Calu3 (cell line): ENCODE measurements at regions not wholly inside any gene's neighbourhood (a gene's known extent, or its start where the extent isn't known, plus 50 kb on each side); places are given as distances from the start of the nearest gene placed in this dataset.

Source experiments
- BruUV-seq: library from RNA; stranded (reverse); fragments of 400-500 nt; replicated peaks from 2 replicates; lab custom pipeline; 2021; lab: Mats Ljungman, UMichigan
- CTCF ChIA-PET: fragments of 300-600 bp; sonication (Branson Sonifier 250); formaldehyde crosslinking; loops from one replicate; lab custom pipeline; 2022; ENCODE audit warnings: antibody characterized with exemption; lab: Charles Lee
- DNase-seq: peaks from one replicate; pipeline ENCODE4 v3.0.0; 2022
- H3K27ac Mint-ChIP-seq: one replicate; pipeline ENCODE4 v1.8.0; 2022; ENCODE audit warnings: mixed read lengths; ENCODE audit not compliant: unreplicated experiment
- H3K27me3 Mint-ChIP-seq: one replicate; pipeline ENCODE4 v1.8.0; 2022; ENCODE audit warnings: mixed read lengths; ENCODE audit not compliant: unreplicated experiment
- H3K36me3 Mint-ChIP-seq: one replicate; pipeline ENCODE4 v1.8.0; 2022; ENCODE audit warnings: mild to moderate bottlenecking, moderate library complexity, mixed read lengths; ENCODE audit not compliant: insufficient read depth, unreplicated experiment
- H3K4me1 Mint-ChIP-seq: one replicate; pipeline ENCODE4 v1.8.0; 2022; ENCODE audit warnings: mild to moderate bottlenecking, low read depth, mixed read lengths; ENCODE audit not compliant: unreplicated experiment
- H3K4me3 Mint-ChIP-seq: one replicate; pipeline ENCODE4 v1.8.0; 2022; ENCODE audit warnings: mild to moderate bottlenecking, low read depth, moderate library complexity, mixed read lengths; ENCODE audit not compliant: unreplicated experiment
- H3K9me3 Mint-ChIP-seq: one replicate; pipeline ENCODE4 v1.8.0; 2022; ENCODE audit warnings: low read depth, mixed read lengths; ENCODE audit not compliant: unreplicated experiment
- CTCF ChIP-seq: fragments of 200-600 bp; IDR thresholded peaks from one replicate; pipeline ENCODE4 v1.8.0; 2022; ENCODE audit warnings: antibody characterized with exemption; ENCODE audit not compliant: unreplicated experiment
- intact Hi-C: fragments of 100-400 bp; cut with micrococcal nuclease; formaldehyde crosslinking; loops from one replicate; pipeline ENCODE4 v1.10.0; 2022; ENCODE audit not compliant: unreplicated experiment

GRCh38 chr10:58109731-58110130 lies 158.0 kb downstream of the IPMK start:
- no peak for TF ChIP-seq CTCF
- DNase-seq: no peak
- intact Hi-C loops: no loop called here
- Mint-ChIP-seq H3K4me1 (no peaks in the 10 kb centered on the region), H3K27me3 (no peaks in the 10 kb centered on the region), H3K27ac (no peak overlapping the region), H3K4me3 (no peak overlapping the region), H3K9me3 (no peaks in the 10 kb centered on the region), H3K36me3 (no peaks in the 10 kb centered on the region)
- CTCF ChIA-PET: no interaction called here
- no TSS peak for BruUV-seq

- intact Hi-C loops: no loop called here
- no peak for DNase-seq
- no TSS peak for BruUV-seq
- no peak for TF ChIP-seq CTCF
- no peaks in the 10 kb centered on the region for H3K36me3 Mint-ChIP-seq
- H3K4me1 Mint-ChIP-seq: no peaks in the 10 kb centered on the region
- H3K4me3 Mint-ChIP-seq: no peak overlapping the region
- H3K27me3 Mint-ChIP-seq: no peaks in the 10 kb centered on the region
- CTCF ChIA-PET: no interaction called here
- H3K27ac Mint-ChIP-seq: no peak overlapping the region
- H3K9me3 Mint-ChIP-seq: no peaks in the 10 kb centered on the region
Observed at GRCh38 chr10:58107506-58107905, 160.2 kb downstream of the IPMK start.

- DNase-seq: no peak
- BruUV-seq: no TSS peak
- H3K9me3 Mint-ChIP-seq: no peaks in the 10 kb centered on the region
- intact Hi-C loops: no loop called here
- no peaks in the 10 kb centered on the region for H3K4me1 Mint-ChIP-seq
- H3K27ac Mint-ChIP-seq: no peak overlapping the region
- no peak overlapping the region for H3K4me3 Mint-ChIP-seq
- H3K36me3 Mint-ChIP-seq: no peaks in the 10 kb centered on the region
- no peaks in the 10 kb centered on the region for H3K27me3 Mint-ChIP-seq
- CTCF ChIA-PET: no interaction called here
- TF ChIP-seq CTCF: no peak
Observed at GRCh38 chr10:58106211-58107035, 161.3 kb downstream of the IPMK start.

- no peaks in the 10 kb centered on the region for H3K27me3 Mint-ChIP-seq
- intact Hi-C loops: no loop called here
- H3K36me3 Mint-ChIP-seq: no peaks in the 10 kb centered on the region
- BruUV-seq: no TSS peak
- TF ChIP-seq CTCF: no peak
- no peak overlapping the region for H3K4me3 Mint-ChIP-seq
- no peaks in the 10 kb centered on the region for H3K4me1 Mint-ChIP-seq
- H3K27ac Mint-ChIP-seq: no peak overlapping the region
- no peak for DNase-seq
- H3K9me3 Mint-ChIP-seq: no peaks in the 10 kb centered on the region
- CTCF ChIA-PET: interaction anchor here (1.0 kb wide), 1 partner anchor 23 kb away, joined by 3 read pairs; no protein-coding TSS in a partner anchor
Observed at GRCh38 chr10:58104351-58104751, 163.3 kb downstream of the IPMK start.
